ENCODE measurements at regions not wholly inside any gene's neighbourhood (a gene's known extent, or its start where the extent isn't known, plus 50 kb on each side); places are given as distances from the start of the nearest gene placed in this dataset.
"Not testable (repeated sequence)": the region's sequence is repeated elsewhere in the genome, so short reads cannot be mapped to it uniquely, and the experiment has no call there.

- peak; percentile 75 for DNase-seq (ENCODE audit: low spot score)
These were observed 89.8 kb downstream of the KATNIP start for GRCh38 chr16:27639561-27640276.

GRCh38 chr16:27640277-27640600, 90.3 kb downstream of the KATNIP start:
- no peak for DNase-seq (ENCODE audit: low spot score)

DNA sequence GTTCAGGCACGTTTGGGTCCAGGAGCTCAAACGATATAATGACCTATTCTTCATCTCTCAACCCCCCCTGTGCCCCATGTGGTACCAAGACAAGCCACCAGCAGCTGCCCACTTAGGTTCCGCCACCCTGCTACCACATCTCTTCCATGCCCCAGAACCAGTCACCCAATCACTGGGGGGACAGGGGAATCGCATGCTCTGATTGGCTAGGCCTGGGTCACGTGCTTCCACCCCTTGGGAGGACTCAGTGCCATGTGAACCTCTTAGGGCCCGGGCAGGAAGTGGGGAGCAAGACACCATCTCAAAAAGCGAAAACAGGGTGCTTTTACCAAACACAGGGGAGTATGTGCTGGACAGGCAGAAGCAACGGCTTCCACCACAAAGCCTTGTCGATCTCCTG, 91.3 kb downstream of the KATNIP start:
- no peak for DNase-seq (ENCODE audit: low spot score)

GRCh38 chr16:27641734-27642415, 91.9 kb downstream of the KATNIP start:
- not testable (repeated sequence) for DNase-seq (ENCODE audit: low spot score)

DNA sequence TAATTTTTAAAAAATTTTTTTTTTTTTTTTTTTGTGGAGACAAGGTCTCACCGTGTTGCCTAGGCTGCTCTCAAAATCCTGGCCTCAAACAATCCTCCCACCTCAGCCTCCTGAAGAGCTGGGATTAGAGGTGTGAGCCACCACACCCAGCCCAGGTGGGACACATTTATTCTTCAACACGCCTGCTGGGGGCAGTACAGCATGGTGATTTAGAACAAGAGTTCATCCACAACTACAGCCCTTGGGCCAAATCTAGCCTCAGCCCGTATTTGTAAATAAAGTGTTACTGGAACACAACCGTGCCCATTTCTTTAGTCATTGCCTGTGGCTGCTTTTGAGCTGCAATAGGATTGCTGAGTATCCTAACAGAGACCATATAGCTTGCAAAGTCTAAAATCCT, 92.8 kb downstream of the KATNIP start:
- DNase-seq (ENCODE audit: low spot score): peak; percentile 35

- DNase-seq (ENCODE audit: low spot score): no peak
These were observed 94.2 kb downstream of the KATNIP start for GRCh38 chr16:27644165-27644564.

- DNase-seq (ENCODE audit: low spot score): no peak
These were observed 95.5 kb downstream of the KATNIP start for GRCh38 chr16:27645396-27645795.

DNA sequence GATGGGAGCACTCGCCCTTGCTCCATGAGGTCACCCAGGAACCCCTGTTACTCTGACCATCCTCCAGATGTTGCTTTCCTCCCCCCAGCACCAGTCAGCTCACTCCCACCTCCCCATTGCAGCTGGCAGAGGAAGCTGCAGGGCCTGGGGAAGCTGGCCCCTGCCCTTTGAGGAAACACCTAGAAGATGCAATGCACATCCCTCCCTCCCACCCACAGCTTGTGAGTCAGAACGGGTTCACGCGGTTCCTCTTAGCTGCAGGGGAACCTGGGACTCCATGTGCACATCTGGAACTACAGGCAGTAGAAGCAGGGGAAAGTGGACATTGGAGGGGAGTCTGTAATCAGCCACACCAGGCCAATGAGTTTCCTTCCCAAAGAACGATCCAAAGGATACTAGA, 96.9 kb downstream of the KATNIP start:
- no peak for DNase-seq (ENCODE audit: low spot score)

GRCh38 chr16:27649021-27649420, 99.1 kb downstream of the KATNIP start:
- DNase-seq (ENCODE audit: low spot score): no peak

GRCh38 chr16:27650073-27650701, 100.2 kb downstream of the KATNIP start:
- no peak for DNase-seq (ENCODE audit: low spot score)

- DNase-seq (ENCODE audit: low spot score): no peak
These were observed 101.4 kb downstream of the KATNIP start for GRCh38 chr16:27651301-27651700.

DNA sequence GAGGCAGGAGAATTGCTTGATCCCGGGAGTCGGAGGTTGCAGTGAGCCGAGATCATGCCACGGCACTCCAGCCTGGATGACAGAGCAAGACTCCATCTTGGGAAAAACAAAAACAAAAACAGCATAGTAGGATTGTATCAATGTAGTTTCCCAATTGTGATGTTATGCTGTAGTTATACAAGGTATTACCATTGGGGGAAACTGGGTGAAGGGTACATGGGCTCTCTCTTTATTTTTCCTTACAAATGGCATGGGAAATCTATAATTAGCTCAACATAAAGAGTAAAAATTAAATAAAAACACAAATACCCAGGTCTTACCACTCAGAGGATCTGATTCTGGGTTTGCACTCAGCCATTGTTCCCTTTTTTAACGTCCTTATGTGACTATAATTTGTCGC, 107.9 kb downstream of the KATNIP start:
- no peak for DNase-seq (ENCODE audit: low spot score)

DNA sequence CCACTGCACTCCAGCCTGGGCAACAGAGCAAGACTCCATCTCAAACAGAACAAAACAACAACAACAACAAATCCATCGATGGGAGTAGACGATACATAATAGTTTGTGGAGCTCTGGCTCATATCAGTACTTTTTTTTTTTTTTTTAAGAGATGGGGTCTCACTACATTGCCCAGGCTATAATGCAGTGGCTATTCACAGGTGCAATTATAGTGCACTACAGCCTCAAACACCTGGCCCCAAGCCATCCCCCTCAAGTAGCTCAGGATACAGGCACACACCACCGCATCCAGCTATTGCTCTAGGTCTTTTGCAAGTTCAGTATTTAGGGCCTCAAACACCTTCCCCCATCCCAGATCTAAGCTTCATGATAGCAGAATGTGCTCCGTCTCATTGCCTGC, 110.6 kb downstream of the KATNIP start:
- DNase-seq (ENCODE audit: low spot score): no peak

DNA sequence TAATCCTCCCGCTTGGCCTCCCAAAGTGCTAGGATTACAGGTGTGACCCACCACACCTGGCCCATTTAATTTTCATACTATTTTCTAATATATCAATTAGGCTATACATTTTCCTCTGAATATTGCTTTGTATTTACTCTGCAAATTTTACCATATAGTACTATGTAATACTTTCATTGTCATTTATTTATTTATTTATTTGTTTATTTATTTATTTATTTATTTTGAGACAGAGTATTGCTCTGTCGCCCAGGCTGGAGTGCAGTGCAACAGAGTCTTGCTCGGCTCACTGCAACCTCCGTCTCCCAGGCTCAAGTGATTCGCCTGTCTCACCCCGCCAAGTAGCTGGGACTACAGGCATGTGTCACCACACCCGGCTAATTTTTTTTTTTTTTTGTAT, 113.3 kb downstream of the KATNIP start:
- not testable (repeated sequence) for DNase-seq (ENCODE audit: low spot score)

- DNase-seq (ENCODE audit: low spot score): no peak
These were observed 115.9 kb downstream of the KATNIP start for GRCh38 chr16:27665881-27666280.

- DNase-seq (ENCODE audit: low spot score): no peak
These were observed 120.3 kb downstream of the KATNIP start for GRCh38 chr16:27670071-27670810.

GRCh38 chr16:27671410-27671809, 121.5 kb downstream of the KATNIP start:
- DNase-seq (ENCODE audit: low spot score): no peak

- no peak for DNase-seq (ENCODE audit: low spot score)
These were observed 126.9 kb downstream of the KATNIP start for GRCh38 chr16:27676839-27677238.

- no peak for DNase-seq (ENCODE audit: low spot score)
These were observed 127.3 kb downstream of the KATNIP start for GRCh38 chr16:27677263-27677662.

DNA sequence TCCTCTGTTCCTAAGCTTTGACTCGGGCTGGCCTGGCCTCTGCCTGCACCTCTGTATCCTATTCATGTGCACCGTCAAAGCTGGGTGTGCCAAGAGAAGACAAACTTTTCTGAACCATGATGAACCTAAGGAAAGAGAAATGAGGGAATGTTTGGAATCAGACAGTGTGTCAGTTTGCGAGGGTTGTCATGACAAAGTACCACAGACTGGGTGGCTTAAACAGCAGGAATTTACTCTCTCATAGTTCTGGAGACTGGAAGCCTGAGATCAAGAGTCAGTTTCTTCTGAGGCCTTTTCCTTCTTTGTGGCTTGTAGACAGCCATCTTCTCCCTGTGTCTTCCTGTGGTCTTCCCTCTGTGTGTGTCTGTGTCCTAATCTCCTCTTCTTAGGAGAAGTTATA, 129.0 kb downstream of the KATNIP start:
- DNase-seq (ENCODE audit: low spot score): no peak

GRCh38 chr16:27679899-27680298, 130.0 kb downstream of the KATNIP start:
- DNase-seq (ENCODE audit: low spot score): no peak

- no peak for DNase-seq (ENCODE audit: low spot score)
These were observed 131.7 kb downstream of the KATNIP start for GRCh38 chr16:27681681-27682080.

DNA sequence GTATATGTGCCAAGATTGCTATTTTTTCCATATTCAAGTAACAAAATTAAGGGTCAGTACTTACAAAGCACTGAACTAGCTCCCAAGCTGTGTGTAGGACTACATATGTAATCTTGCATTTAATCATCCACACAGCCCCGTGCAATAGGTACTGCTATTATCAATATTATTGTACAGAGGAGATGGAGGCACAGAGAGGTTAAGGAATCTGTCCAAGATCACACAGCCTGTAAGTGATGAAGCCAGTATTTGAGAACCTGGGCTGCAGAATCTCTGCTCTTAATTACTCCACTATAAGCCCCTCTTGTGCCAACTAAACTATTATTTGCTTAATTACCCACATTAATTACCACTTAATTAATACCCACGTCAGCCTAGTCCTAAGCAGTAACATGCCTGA, 134.1 kb downstream of the KATNIP start:
- no peak for DNase-seq (ENCODE audit: low spot score)

Measured in NAMALWA (cell line).